HG03095 (cell line): ENCODE measurements at regions not wholly inside any gene's neighbourhood (a gene's known extent, or its start where the extent isn't known, plus 50 kb on each side); places are given as distances from the start of the nearest gene placed in this dataset.

ENCODE experiments used
- ATAC-seq: cut with Tn5 transposase; IDR thresholded peaks from one replicate; pipeline ENCODE4 v1.9.1; 2021; ENCODE audit warnings: moderate library complexity; ENCODE audit not compliant: unreplicated experiment

DNA sequence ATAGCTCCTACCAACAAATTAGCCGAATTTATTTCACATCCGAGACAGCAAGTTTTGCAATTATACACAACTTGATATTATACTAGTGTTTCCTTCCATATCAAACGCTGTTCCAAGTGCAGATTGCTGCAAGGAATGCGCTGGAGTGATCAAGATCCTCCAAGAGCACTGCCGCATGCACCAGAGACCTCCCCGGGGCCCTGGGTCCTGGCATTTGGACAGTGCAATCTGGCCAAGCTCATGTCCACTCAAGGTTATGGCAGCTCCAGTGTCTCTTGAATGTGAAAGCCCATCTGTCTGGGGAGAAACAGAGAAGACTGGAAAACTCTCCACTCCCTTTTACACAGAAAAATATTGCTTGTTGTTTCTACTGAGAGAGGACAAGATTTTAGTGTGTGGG is 111.9 kb downstream of the HSPH1 start:
- ATAC-seq: no peak

DNA sequence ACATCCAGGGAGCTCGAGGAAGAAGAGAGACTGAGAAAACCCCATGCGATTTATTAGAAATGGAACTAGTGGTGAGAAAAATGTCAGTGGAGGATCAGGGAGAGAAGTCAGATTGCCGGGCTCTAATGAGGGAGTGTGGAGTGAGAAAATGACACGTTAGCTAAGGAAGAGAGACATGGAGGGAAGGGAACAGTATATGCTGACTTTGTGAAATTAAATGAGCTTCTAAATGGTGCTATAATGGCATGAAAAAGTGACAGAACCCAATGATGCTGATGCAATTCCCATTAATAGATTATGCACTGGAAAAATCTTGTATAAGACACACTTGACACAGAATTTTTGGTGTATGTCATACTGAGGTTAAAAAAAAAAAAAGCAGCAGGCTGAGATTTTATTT is 112.6 kb downstream of the HSPH1 start:
- ATAC-seq: no peak

DNA sequence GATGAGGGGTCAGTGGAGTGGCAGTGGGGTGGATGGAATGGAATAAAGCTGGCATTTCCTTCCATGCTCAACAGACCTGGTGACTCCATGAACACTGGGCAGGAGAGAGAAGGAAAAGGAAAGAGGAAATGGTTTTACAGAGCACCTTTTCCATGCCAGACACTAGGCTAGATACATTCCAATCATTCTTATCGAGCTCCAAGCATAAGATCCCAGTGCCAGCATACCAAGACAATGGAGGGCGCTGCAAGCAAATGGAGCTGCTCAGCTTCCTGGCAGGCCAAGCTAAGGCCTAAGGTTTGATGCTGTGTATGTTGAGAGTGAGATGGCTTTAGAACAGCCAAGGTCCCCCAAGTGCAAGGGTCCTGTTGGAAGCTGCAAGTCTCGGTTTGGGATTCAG is 113.2 kb downstream of the HSPH1 start:
- no peak for ATAC-seq

DNA sequence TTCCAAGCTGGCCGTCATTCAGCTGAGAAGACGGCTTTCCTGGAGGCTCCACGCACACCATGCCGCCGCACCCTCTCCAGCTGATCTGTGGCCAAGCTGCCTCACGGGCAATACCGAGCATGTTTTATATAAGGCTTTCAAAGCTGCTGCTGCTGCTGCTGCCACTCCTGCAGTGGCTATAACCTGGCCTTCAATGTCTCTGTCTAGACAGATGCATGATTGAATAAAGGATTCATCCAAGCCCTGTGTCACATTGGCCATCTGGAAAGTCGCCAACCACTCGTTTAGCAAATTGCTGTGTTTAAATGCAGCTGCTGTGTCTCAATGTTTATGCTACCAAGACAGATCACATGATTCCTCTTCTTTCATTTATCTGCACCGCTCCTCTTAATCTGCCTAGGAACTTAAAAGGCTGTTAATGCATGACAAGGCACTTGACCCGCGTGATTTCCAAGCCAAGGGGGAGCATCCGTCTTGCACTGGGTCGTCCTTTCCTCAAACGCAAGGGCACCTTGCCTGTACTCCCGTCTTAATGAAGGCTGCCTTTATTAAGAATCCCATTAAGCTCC is 114.3 kb downstream of the TEX26 start:
- no peak for ATAC-seq

DNA sequence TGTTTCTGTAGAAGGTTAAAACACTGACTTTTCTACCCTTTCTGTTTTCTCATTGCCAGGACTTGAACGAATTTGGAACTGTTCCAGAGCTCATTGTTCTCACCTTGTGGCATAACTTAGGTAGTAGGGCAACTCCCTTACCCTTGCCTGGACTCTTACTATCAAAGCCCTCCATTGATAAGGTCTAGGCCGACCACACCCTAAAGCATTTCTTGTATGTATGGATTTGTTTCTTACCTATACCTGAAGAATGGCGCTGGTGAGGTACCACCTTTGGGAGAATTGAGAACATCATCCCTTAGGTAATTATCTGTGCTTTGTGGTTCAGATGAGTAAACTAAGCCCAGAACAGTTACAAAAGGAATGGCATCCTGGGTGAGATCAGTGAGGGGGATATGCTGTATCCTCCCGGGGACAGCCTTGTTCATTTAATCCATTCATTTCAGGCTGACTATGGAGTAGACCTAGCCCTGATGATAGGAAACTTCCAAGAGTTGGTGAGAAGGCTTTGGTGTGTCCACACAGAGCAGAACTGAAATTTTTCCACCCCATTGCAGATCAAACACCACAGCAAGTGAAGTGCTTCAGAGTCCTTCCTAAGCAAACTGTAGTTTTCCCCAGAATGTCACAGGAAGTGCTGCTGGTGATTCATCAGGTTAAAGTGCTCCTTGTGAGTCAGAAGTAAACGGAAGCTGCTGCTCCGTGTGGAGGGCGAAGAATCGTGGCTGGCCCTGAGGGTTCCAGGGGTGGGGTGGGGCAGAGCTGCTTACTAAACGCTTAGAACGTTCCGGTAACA is 113.0 kb downstream of the TEX26 start:
- no peak for ATAC-seq

DNA sequence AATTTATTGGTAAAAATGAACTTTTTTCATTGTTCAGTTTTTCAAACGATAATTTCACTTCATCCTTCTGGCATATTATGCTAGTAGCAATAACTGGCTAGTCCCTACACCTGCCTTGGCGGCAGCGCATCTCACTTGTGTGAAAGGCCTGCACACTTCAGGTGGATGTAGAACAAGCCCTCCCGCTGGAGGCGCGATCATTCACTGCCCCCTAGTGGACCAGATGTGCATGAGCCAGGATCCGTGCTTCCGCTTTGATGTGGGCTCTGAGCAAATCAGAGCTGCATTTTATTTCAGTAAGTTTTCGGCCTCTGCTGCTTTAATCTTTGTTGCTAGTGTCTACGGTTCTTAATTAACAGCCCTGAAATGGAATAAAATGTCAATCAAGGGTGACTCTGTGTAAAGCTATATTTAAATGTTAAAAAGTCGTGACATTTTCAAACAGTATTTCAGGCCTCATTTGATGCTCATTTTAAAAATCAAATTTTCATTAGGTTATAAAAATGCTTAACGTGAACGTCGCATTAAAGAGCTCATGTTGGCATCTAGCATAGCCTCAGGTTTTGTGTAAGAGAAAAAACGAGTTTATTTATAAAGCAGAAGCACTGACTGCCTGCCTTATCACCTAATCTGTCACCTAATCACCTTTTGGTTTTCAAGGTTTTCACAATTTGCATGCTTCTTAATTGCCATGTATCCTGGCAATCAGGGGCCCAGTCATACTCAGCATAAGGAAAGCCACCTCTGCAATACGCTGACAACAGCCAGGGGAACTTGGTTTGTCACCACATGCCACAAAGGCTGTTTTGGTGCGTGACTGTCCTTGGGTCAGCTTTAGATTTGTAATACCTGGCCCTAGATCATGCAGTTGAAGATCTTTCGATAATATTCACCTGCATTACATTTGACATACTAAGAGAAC is 112.2 kb downstream of the TEX26 start:
- peak; percentile 80 for ATAC-seq

DNA sequence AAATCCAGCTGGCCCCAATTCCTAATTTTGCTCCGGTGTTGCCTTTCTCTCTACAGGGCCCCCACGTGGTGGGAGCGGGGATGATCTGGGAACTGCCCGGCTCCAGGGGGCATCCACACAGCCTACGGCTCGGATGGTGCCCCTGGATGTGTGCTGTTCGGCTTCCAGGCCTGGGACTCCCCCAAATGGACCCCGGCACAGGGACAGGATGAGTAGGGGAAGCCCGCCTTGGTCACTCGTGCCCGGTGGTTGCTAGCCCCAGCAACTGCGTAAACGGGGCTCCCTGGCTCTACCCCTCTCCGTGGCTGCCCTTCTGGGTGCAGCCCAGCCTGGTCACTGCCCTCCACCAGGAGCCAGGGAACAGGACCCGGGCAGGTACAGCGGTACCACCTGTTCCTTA is 111.5 kb downstream of the TEX26 start:
- ATAC-seq: peak; percentile 2

DNA sequence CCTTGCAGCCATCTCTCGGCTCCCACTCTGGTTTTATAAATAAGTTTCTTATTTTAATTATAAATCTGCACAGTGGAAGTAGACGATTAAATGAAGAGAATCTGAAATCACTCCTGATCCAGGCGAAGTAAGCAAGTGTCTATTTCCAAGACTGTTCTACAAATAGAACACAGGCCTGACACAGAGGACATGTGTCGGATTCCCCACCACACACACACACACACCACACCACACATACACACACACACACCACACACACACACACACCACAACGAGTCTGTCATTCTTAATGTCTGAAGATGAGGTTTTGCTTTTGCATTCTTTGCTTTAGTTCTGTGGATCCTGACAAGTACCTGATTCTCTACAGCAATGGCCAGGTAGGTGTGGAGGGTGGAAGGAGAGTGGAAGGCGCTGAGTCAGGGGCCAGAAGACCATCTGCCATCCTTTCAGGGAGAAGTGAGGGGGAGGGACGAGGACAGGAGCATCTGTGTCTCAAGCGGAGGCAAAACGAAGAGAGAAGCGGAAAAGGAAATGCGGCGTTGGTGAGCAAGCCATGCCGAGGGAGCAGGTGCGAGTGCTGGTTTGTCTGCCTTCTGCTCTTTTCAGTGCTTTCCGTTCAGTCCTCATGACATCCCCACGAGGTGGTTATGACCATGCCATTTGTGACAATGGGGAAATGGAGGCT is 110.2 kb downstream of the TEX26 start:
- ATAC-seq: no peak

DNA sequence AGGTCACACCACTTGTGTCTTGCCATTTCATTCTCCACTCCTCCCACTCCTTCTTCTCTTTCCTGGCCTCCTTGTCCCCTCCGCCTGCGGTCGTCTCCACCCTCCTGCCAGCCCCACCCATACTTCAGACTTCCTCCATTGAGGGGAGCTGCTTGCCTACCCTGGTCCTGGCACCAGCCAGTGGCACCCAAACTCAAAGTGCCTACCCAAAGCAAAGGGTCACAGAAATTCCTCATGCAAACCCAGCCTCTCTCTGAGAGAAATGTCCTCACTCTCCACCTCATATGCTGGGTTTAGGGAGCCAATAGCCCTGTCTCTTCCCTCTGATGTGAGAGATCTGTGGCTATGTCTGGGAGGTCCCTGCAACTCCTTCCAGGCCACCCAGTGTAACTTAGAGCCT is 109.6 kb downstream of the TEX26 start:
- ATAC-seq: no peak

DNA sequence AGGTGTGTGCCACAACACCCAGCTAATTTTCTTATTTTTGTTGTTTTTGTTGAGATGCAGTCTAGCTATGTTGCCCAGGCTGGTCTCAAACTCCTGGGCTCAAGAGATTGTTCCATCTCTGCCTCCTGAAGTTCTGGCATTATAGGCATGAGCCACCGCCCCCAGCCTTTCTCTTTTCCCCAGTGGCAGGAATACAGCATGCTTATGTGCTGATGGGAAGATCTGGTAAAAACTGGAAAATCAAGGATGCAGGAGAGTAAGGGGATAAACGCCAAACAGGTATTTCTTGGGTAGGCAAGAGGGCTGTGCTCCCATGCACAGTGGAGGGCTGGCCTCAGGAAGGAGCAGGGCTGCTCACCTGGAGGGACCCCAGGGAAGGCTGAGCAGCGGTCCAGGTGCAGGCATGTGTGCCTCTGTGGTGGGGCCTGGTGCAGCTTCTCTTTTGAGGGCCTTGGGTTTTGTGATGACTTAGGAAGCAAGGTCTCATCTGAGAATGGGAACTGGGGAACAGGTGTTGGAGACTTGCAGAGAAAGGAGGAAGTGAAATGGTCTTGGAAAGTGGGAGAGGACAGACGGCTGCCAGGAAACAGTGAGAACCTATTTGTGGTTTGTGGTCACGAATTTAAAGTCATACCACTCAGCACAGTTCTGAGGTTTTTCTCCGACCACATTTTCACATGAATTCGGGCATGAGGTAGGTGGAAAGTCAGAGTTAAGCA is 106.5 kb downstream of the TEX26 start:
- peak; percentile 71 for ATAC-seq

DNA sequence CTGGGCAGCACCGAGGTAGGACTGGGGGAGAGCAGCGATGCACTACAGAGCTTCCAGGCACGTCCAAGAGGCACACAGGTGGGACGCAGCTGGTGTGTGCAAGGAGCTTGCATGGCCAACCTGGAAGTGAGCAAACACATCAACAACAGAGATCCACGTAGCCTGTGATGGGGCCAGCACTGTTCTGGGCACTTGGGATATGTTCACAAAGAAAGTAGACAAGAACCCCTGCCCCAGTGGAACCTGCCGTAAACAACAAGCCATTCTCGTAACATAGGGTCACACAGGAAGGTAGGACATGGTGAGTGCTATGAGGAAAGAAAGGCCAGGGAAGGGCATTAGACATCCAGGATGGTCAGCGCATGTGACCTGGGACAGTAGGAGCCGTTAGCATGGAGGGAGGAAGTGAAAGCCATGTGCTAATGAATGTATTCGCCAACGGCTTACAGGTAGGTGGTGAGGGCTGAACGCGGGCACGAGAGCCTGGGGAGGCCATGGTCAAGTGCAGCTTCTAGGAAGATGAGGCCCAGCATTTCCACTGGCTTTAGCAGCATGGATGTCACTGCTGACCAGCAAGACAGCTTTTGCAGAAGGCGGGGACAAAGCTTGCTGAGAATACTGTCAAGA is 105.5 kb downstream of the TEX26 start:
- no peak for ATAC-seq

DNA sequence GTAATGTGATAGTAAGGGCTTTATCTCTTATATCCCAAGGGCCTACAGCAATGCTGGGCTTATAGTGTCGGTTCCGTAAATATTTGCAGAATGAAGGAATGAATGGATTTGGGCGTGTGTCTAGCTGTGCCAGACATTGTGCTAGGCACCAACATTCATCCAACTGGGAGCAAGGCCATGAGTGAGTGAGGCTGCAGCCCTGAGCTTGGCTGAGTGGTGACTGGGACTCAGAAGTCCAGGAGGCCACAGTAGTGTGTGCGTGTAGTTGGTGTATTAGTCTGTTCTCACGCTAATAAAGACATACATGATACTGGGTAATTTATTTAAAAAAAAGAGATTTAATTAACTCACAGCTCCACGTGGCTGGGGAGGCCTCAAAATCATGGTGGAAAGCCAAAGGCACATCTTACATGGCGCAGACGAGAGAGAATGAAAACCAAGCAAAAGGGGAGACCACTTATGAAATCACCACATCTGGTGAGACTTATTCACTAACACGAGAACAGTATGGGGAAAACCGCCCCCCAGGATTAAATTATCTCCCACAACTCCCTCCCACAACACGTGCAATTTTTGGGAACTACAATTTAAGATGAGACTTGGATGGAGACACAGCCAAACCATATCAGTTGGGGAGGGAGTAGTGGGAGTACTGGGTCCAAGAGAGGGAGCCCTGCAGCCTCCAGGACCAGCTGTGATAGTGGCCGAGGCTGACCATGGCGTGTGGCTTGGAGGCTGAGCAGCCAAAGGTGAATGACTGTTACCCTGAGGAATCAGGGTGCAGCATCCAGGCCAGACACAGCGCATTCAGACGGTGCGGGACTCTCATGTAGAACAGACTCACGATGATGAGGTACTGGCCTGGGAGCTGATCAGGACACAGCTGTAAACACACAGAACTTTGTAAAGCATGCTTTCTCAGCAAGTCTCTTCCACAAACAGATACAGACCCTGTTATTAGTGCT is 104.6 kb downstream of the TEX26 start:
- no peak for ATAC-seq

DNA sequence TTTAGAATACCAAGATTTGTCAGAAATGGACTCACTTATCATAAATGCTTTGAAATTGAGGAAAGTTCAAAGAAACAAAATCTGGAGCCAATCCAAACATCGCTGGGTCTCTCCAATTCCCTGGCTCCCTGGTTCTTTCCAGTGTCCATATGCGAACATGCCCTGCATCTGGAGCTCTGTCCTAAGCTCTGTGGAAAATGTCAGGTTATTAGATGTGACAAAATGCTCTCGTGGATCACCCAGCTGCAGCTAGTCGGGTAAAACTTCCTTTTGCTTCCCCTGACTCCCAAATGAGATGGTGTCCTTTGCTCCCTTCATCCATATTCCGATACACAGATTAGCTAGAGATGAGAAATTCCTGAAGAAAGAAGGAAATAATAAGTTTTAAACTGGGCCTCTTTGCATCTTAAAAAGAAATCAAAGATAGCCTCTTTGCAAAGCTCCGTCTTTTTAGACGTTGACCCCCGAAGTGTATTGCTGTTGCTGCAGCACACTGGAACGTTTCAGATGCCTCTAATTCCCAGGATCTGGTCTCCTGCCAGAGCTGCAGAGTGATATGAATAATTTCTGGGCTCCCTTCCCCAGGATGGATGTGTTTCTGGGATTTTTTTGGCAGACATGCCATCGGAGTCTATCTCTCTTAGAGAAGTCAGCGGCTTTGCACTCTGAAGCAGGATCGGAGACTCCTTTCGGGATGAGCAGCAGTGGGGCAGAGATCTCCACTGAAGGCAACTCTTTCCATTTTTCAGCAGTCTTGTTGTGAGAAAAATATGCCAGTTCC is 102.9 kb downstream of the TEX26 start:
- ATAC-seq: no peak

DNA sequence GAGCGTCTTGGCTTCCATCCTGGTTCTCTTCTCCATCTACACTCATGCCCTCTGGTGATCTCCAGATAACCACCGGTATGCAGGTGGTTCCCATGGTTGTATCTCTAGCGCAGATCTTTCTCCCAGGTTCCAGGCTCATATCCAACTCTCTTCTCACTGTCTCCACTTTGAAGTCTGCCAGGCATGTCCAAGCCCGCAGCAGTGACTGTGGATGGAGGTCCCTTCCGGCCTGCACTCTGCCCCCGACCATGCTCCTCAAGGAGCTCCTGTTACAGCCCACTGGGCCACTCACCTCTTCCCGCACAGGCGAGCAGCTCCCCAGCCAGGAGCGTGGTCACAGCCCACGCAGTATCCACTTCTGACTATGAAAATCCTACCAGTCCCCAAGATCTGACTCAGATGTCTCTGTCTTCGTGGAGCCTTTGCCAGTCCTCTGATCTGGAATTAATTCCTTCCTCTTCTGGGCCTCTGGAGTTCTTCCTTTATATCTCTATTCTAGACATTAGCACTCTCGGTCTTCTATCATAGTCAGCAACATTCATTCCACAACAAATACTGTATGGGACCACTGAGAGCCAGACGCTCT is 100.2 kb downstream of the TEX26 start:
- no peak for ATAC-seq

DNA sequence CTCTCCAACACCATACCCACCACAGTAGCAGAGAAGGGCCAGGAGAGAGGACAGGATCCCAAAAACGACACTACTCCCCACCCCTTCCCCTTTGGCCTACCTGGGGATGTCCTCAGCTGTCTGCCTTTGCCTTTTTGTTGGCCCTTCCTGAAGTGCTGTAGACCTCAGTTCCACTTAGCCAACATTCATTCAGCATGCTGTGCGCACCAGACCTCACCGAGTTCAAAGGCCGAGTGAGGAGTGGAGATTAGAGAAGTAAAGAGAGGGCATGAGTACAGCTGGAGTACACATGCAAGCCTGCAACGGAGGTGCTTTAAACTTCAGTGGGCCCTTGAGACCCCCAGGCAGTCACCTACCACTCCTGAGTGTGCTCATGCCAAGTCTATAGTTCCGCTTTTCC is 99.0 kb downstream of the TEX26 start:
- ATAC-seq: no peak

DNA sequence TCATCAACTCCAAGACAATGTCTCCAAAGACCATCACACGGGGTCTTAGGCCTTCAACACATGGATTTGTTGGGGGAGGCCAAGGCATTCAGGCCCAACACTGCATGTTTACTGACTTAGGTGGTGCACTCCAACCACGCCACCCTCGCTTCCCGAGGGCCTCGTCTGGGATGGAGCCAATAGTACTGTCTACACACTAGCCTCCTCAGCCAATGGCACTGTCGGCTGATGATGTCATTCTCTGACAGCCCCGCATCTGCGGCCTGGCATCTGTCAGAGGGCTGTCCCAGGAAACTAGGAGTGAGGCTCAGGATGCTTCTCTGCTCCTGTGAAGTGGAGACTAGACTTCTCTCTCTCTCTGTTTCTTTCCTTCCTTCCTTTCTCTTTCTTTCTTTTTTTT is 96.6 kb downstream of the TEX26 start:
- ATAC-seq: no peak

DNA sequence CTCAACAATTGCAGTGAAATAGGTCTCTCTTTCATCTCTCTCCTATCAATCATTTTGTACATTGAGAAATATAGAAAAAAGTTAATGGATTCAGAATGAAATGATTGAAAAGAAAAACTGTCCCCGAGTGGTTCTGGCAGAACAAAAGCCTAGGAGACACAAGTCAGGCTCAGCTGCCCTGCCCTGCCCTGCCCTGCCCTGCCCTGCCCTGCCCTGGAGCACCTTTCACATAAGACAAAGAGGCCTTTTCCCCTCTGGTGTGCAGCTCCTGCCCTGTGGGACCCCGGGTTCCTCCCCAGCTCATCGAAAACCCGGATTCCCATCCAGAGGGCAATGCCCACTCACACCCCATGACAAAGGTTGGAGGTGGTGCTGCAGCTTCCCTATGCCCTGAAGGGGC is 94.7 kb downstream of the TEX26 start:
- no peak for ATAC-seq
